Suprapubic skin (tissue), 4 donors: ENCODE measurements at regions not wholly inside any gene's neighbourhood (a gene's known extent, or its start where the extent isn't known, plus 50 kb on each side); places are given as distances from the start of the nearest gene placed in this dataset.

ENCODE experiments used
- CTCF ChIP-seq, 2 donors: fragments of 200-600 bp in 1 of 2; fragments of 450-650 bp in 1 of 2; sonication (generic) in 1 of 2; IDR thresholded peaks; one replicate each; pipeline ENCODE4 v1.5.1; 2016 to 2019; ENCODE audit warnings: antibody characterized with exemption in 2 of 2, mild to moderate bottlenecking in 1 of 2, moderate library complexity in 1 of 2
- POLR2A ChIP-seq, 2 donors: fragments of 450-650 bp; IDR thresholded peaks; one replicate each; pipeline ENCODE4 v1.6.1; 2017; ENCODE audit warnings: antibody characterized with exemption in 2 of 2, mild to moderate bottlenecking in 2 of 2, moderate library complexity in 2 of 2
- POLR2AphosphoS5 ChIP-seq, 3 donors: sonication (generic); formaldehyde crosslinking; IDR thresholded peaks; one replicate each; pipeline ENCODE4 v1.6.1; 2017; ENCODE audit warnings: antibody characterized with exemption in 3 of 3

GRCh38 chr3:36146404-36146803, 233.9 kb upstream of the STAC start:
- TF ChIP-seq POLR2AphosphoS5 (IDR thresholded peaks at IDR 0.05) (no peak), POLR2A (IDR thresholded peaks at IDR 0.05) (no peak), CTCF (IDR thresholded peaks at IDR 0.05) (no peak)
